ENCODE measurements at regions not wholly inside any gene's neighbourhood (a gene's known extent, or its start where the extent isn't known, plus 50 kb on each side); places are given as distances from the start of the nearest gene placed in this dataset.

DNA sequence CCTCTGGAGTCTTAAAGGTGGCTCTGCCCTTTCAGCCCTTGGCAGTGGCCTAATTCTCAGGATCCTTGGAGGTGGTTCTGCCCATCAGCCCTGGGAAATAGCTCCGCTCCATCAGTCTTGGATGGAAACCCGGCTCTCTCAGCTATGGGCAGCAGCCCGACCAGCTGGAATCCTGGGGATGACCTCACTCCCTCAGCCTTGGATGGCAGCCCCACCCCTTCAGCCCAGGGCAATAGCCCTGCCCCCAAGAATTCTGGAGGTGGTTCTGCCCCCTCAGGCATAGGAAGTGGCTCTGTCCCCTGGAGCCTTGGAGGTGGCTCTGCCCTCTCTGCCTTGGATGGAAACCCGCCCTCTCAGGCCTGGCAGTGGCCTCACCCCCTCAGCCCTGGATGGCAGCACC lies 127.7 kb downstream of the RBMX2 start:
- TF ChIP-seq, protein P1, sequence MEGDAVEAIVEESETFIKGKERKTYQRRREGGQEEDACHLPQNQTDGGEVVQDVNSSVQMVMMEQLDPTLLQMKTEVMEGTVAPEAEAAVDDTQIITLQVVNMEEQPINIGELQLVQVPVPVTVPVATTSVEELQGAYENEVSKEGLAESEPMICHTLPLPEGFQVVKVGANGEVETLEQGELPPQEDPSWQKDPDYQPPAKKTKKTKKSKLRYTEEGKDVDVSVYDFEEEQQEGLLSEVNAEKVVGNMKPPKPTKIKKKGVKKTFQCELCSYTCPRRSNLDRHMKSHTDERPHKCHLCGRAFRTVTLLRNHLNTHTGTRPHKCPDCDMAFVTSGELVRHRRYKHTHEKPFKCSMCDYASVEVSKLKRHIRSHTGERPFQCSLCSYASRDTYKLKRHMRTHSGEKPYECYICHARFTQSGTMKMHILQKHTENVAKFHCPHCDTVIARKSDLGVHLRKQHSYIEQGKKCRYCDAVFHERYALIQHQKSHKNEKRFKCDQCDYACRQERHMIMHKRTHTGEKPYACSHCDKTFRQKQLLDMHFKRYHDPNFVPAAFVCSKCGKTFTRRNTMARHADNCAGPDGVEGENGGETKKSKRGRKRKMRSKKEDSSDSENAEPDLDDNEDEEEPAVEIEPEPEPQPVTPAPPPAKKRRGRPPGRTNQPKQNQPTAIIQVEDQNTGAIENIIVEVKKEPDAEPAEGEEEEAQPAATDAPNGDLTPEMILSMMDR (conservative IDR thresholded peaks at IDR 0.05; ENCODE audit: low read length): no peak
- TF ChIP-seq EZH2phosphoT487 (IDR thresholded peaks at IDR 0.05; ENCODE audit: borderline replicate concordance): no peak
